B cell (primary cell): ENCODE measurements at regions not wholly inside any gene's neighbourhood (a gene's known extent, or its start where the extent isn't known, plus 50 kb on each side); places are given as distances from the start of the nearest gene placed in this dataset.

Experiments
- CTCF ChIP-seq: fragments of 200-600 bp; IDR thresholded peaks from one replicate; pipeline ENCODE4 v1.8.0; 2022; ENCODE audit warnings: antibody characterized with exemption, mild to moderate bottlenecking
- EZH2 ChIP-seq: IDR thresholded peaks from 2 replicates; pipeline ENCODE4 v1.6.1; 2012; ENCODE audit warnings: borderline replicate concordance, low read depth, mild to moderate bottlenecking, moderate library complexity, low read length; ENCODE audit not compliant: insufficient read depth, poor library complexity, severe bottlenecking

DNA sequence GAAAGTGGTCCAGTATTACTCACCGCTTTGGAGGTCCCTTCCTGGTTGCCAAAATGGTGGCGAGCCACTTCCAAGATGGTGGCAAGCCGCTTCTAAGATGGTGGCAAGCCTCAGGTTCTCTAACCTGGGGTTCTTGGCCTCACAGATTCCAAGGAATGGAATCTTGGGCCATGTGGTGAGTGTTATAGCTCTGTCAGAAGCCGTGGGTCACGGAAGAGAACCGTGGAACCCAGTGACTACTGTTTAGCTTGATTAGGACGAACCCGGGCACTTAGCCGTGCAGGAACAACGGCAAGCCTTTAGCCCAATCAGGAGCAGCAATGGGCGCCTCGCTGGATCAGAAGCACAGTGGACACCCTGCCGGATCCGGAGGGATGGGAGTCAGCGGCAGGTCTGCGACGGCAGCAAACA lies 356.2 kb upstream of the TMPRSS15 start:
- TF ChIP-seq EZH2 (no peak), CTCF (no peak)
